GM19397 (cell line): ENCODE measurements at regions not wholly inside any gene's neighbourhood (a gene's known extent, or its start where the extent isn't known, plus 50 kb on each side); places are given as distances from the start of the nearest gene placed in this dataset.

Experiments used
- ATAC-seq: cut with Tn5 transposase; IDR thresholded peaks from one replicate; pipeline ENCODE4 v1.9.1; 2021; ENCODE audit warnings: mild to moderate bottlenecking, moderate library complexity; ENCODE audit not compliant: unreplicated experiment

DNA sequence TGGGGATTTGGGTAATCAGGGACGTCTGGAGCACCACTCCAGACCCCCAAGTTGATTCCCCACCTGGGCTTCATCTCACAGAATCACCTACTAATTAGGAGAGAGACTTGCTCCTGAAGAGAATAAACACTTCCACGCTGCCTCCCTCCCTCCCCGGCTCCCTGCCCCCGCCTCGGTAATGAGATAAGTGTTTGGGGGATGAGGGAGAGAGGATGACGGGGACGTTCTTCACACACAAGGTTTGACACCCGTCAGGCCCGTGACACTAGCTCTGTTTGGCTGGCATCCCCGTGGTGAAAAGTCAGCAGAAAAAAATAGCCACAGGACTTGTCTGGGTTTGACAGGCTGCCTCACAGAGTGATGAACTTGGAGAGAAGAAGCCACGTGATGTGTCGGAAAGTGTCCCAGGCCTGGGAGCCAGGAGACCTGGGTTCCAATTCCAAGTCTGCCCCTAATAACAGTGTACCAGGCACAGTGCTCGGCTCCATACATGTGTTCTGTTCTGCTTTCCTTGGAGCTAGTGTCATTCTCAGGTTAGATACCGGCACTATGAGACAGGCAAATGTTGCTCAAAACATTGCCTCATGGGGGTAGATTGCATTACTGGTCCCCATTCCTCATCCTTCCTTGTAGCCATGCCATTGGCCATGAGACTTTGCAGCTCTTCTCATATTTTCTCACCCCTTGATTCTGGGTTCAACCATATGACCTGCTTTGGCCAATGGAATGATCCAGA, 578.0 kb downstream of the BCOR start:
- no peak for ATAC-seq

DNA sequence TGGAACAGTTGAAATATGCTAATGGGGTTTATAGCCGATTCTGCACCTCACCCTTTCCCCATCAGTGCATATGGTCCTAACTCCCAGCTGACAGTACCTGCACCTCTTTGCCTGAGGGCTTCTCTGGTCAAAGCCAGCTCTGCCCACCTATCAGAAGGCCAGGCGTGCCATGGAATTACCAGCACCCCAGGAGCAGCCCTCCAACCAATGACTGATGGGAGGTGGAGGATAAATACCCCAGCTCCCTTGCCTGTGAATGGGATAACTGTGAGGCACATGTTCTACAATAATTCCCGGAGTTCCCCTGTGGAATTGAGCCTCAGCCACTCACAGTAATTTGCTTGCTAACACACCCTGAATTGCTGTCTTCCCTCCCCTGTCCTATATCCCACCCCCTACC, 572.0 kb downstream of the BCOR start:
- no peak for ATAC-seq

DNA sequence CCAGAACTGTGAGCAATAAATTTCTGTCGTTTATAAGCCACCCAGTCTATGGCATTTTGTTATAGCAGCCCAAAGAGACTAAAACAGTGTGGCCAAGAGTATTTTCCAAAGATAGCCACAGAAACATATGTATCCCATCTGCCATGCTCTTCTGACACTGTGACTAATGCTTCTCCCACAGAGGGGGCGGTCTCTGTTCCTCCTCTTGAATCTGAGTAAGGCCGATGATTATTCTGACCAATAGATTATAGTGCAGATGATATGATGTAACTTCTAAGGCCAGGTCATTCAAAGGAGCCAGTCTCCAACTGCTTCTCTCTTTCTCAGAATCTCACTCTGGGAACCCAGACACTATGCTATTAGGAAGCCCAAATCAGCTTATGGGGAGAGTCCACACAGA, 570.7 kb downstream of the BCOR start:
- ATAC-seq = no peak

DNA sequence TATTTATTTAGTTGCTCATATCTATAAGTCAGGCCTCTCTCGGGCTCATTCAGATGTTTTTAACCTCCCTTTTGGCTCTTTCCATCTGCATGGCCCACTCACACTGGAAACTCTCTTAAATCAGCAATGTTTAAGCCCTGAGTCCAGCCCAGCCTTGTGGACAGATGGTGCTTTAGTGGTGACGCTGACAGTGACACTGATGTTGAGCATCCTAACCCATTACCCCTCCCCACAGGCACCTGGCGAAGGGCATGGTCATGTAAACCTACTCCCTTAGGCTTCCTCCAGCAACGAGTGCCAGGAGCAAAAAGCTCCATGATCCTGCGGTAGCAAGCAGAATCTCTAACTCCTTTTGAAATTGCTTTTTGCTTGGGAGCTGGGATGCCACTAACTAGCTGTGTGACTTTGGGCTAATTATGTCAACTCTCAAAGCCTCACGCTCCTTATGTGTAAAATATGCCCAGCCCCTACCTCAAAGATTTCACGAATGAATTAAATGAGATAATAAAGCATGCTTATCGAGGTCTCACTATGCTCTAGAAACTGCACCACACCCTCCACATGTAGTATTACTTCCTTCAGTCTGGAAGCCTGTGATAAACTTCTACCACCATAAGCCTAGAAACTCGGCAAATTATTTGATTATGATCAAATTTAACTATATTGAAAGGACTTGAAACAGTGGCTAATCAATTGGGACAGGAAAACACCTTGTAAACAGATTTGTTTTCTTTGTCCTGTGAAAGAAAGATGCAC, 569.4 kb downstream of the BCOR start:
- no peak for ATAC-seq

- no peak for ATAC-seq
Observed at GRCh38 chrX:39532761-39533160, 565.0 kb downstream of the BCOR start.

DNA sequence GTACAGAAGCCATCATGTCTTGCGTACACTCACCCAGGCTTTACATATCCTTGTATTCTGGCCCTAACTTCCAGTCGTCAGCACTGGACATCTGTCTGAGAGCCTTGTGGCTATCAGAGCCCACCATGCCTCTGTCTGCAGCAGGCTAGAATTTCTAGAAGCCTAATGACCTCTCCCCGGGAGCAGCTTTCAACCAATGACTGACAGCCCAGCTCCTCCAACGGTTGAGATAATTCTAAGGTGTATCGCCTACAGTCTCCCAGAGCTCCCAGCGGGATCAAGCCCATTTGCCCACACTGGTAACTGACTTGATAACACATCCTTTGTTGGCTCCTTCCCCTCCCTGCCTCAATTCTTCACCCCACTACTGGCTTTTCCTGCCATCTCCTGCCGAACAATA, 562.8 kb downstream of the BCOR start:
- ATAC-seq = no peak

DNA sequence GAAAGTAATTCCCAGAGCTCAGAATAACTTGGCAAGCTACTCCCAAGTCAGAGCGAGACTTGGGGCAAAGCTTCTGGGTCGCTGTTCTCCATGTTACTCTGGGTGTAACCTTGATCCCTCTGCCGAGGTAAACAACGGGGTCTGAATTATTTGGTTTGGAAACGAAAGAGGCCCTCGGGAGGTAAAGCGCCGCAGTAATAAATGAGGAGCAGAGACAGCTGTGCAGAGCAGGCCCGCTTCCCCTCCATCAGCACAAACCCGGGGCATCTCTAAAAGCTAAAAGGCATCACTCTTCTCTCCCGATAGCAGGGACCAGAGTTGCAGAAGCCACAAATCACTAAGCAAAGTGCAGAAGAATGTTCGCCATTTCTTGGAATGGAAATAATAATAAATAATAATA, 561.5 kb downstream of the BCOR start:
- ATAC-seq = no peak

GRCh38 chrX:39541881-39542280, 555.9 kb downstream of the BCOR start:
- no peak for ATAC-seq

- no peak for ATAC-seq
Observed at GRCh38 chrX:39542316-39542715, 555.4 kb downstream of the BCOR start.

DNA sequence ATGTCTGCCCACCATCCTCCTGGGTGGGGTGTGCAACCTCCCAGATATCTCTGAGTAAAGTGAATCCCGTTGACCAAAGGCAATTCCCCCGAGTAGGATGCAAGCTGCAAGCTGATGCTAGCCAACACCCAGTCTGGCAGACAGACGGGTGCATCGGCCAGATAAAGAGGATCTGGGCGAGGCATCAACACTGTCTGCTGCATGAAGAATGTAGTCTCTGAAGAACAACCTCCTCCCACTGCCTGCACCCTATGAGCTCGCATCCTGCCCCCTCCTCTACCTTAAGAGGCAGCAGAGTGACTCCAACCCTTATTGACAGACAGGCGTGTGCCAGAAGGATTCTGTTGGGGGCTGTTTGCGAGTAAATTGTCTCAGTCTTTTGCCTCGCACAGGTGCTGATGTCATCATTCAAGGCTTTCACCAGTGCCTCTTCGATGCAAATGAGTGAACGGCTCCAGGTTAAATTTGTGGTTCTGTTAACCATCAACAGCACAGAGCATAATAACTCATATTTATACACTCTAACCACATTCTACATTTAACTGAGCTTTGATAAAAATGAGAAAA, 546.9 kb downstream of the BCOR start:
- ATAC-seq = no peak

DNA sequence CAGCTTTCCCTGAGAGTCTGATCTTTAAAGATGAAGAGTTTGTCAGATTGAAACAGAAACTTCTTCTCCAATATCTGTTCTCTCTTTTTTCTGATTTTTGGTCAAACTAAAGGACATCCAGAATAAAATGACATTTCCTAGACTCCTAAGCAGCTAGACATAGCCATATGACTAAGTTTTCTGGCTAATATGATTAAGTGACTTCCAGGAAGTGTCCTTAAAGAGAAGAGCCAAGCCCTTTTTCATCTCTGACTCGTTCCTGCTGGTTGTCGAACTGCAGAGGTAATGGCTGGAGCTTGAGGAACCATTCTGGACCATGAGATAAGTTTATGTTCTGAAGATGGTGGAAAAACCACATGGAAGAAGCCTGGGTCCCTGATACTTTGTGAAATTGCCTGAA, 546.0 kb downstream of the BCOR start:
- ATAC-seq = no peak

DNA sequence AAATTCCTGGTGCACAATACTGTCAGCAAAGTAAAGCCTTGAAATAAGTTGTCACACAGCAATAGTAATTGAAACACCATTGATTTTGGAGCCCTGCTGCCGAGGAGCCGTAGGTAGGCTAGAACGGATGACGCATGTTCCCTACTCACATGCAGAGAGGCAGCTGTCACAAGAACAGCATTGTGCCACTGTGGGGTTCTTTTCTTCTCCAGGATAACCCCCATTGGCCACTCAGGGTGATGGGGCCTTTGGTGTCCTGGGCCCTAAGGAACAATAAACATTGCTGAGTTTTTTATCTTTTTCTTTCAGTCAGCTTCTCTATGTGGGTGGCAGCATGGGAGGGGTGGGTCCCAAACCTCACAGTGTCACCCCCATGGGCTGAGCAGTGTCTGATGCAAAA, 542.3 kb downstream of the BCOR start:
- no peak for ATAC-seq

GRCh38 chrX:39556056-39556455, 541.7 kb downstream of the BCOR start:
- ATAC-seq = no peak

DNA sequence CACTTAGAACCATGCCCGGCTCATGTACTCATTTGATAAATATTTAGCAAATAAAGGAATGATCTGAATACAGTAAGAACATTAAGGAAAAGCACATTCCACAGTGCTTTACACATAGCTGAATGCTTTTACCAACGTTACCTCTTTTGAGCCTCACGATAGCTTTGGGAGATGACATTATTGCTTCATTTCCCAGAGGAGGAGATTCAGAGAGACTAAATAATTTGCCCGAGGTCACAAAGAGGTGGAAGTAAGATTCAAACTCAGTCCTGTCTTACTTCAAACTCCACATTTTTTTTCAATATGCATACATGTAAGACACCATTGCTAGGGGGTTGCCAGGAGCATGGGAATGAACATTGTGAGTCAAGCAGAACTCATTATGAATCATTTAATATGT, 538.5 kb downstream of the BCOR start:
- ATAC-seq = no peak

DNA sequence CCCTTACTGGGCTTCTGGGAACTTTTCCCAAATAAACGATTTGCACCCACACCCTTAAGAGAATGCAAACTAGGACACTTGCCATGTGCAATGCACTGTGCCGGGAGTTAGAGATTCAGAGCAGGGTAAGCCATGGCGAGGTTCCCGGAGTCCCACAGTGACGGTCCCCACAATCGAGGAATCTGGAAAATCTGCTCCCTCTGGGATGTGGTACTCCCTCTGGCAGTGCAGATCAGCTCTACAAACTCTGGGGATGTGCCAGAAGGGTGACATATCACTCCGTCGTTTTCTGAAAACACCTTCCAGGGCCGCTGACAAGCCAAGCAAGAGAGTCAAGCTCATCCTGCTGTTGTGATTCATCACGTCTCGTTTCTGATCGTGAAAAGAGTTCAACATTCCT, 537.5 kb downstream of the BCOR start:
- ATAC-seq = no peak

GRCh38 chrX:39563178-39563577, 534.6 kb downstream of the BCOR start:
- no peak for ATAC-seq

- no peak for ATAC-seq
Observed at GRCh38 chrX:39564751-39565150, 533.0 kb downstream of the BCOR start.

DNA sequence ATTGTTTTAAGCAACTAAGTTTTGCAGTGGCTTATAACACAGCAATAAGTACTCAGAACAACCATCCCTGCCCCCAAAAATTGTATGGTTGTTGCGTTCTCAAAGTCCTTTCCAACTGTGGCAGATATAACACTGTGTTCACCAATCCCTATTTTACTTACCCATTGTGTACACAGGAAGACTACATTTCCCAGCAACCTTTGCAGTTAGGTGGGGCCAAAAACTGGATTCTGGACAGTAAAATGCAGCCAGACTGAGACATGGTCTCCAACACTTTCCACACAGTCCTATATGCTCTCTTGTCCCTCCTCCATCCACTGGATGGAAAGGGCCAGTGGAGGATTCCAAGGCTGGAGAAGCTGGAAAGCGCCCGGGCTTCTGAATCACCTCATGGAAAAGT, 523.6 kb downstream of the BCOR start:
- ATAC-seq = no peak

- no peak for ATAC-seq
Observed at GRCh38 chrX:39576041-39576872, 521.5 kb downstream of the BCOR start.

GRCh38 chrX:39577206-39577984, 520.4 kb downstream of the BCOR start:
- ATAC-seq = no peak
